Stimulated activated CD8-positive, alpha-beta memory T cell treated with anti-CD3 and anti-CD28 coated beads, Interleukin-4, amount 100 ng/mL, for 1 hour (primary cell): ENCODE measurements at regions not wholly inside any gene's neighbourhood (a gene's known extent, or its start where the extent isn't known, plus 50 kb on each side); places are given as distances from the start of the nearest gene placed in this dataset.

ENCODE experiments used
- DNase-seq, 2 donors: peaks; one replicate each; pipeline ENCODE4 v3.0.0-alpha.2; 2020; ENCODE audit warnings: low read depth in 2 of 2, low spot score in 1 of 2

- no peak for DNase-seq
These were observed 59.5 kb downstream of the ZIC5 start for GRCh38 chr13:99911965-99912566.

- DNase-seq, result no peak
These were observed 60.2 kb downstream of the ZIC5 start for GRCh38 chr13:99911069-99911964.

- no peak for DNase-seq
These were observed 61.5 kb downstream of the ZIC5 start for GRCh38 chr13:99909836-99910619.

- no peak for DNase-seq
These were observed 62.3 kb downstream of the ZIC5 start for GRCh38 chr13:99909097-99909835.

GRCh38 chr13:99908140-99908803 lies 63.3 kb downstream of the ZIC5 start:
- no peak for DNase-seq

- no peak for DNase-seq
These were observed 63.9 kb downstream of the ZIC5 start for GRCh38 chr13:99907627-99908026.

GRCh38 chr13:99907038-99907437 lies 64.5 kb downstream of the ZIC5 start:
- no peak for DNase-seq

GRCh38 chr13:99905814-99906213 lies 65.8 kb downstream of the ZIC5 start:
- no peak for DNase-seq

- DNase-seq, result no peak
These were observed 66.3 kb downstream of the ZIC5 start for GRCh38 chr13:99905224-99905623.

- DNase-seq, result no peak
These were observed 68.4 kb downstream of the ZIC5 start for GRCh38 chr13:99903140-99903539.

- no peak for DNase-seq
These were observed 68.9 kb downstream of the ZIC5 start for GRCh38 chr13:99902657-99903056.

GRCh38 chr13:99900960-99901359 lies 70.6 kb downstream of the ZIC5 start:
- no peak for DNase-seq

GRCh38 chr13:99898421-99898820 lies 73.1 kb downstream of the ZIC5 start:
- no peak for DNase-seq

GRCh38 chr13:99897076-99897440 lies 74.5 kb downstream of the ZIC5 start:
- DNase-seq, result no peak

GRCh38 chr13:99896369-99897075 lies 75.0 kb downstream of the ZIC5 start:
- no peak for DNase-seq

GRCh38 chr13:99895444-99896368 lies 75.9 kb downstream of the ZIC5 start:
- no peak for DNase-seq

- DNase-seq, result no peak
These were observed 76.6 kb downstream of the ZIC5 start for GRCh38 chr13:99894840-99895443.

GRCh38 chr13:99894105-99894839 lies 77.3 kb downstream of the ZIC5 start:
- no peak for DNase-seq
